ENCODE measurements at regions not wholly inside any gene's neighbourhood (a gene's known extent, or its start where the extent isn't known, plus 50 kb on each side); places are given as distances from the start of the nearest gene placed in this dataset.

DNA sequence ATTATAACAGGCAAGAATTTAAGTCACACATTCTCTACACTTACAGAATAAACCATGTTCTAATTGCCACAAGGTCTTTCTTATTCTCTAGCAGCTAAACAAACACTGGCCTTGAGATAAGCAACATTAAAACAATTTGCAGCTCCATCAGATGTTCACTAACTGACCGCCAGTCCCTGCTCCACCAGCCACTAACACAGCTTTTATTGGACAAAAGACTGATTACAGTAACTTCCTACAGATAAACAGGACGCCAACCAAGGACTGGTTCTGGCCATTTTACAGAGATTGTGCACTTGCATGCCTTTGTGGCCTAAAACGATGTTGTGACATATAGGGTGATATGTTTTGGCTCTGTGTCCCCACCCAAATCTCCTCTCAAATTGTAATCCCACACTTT lies 388.9 kb upstream of the LRRC4C start:
- H3K4me3 ChIP-seq (replicated peaks in 1 of 3; ENCODE audit: low read depth in 2 of 3, low read length in 3 of 3): no peak overlapping the region
- H4K20me1 ChIP-seq (ENCODE audit: insufficient read depth, low read length): no peaks in the 10 kb centered on the region
- intact Hi-C loops (cut with micrococcal nuclease): no loop called here
- peaks cover 4 to 6% of the 10 kb centered on the region in 2 donors for H3K9me3 ChIP-seq (replicated peaks in 1 of 2; ENCODE audit: control insufficient read depth in 1 of 2, insufficient read depth in 1 of 2, low read length in 2 of 2)
- no peak overlapping the region for H3K4me2 ChIP-seq (replicated peaks; ENCODE audit: extremely low read depth, low read length, poor library complexity, severe bottlenecking)
- no peak overlapping the region for H2AFZ ChIP-seq (ENCODE audit: insufficient read depth, low read depth, low read length, poor library complexity, severe bottlenecking)
- no peak overlapping the region for H3K27ac Mint-ChIP-seq
- no peaks in the 10 kb centered on the region for H3K36me3 ChIP-seq (replicated peaks in 1 of 2; ENCODE audit: control insufficient read depth in 1 of 2, insufficient read depth in 2 of 2, low read length in 2 of 2)
- no peaks in the 10 kb centered on the region for H3K79me2 ChIP-seq (ENCODE audit: insufficient read depth, low read length)
- H3K27me3 ChIP-seq (ENCODE audit: control insufficient read depth in 2 of 2, insufficient read depth in 2 of 2, low read length in 2 of 2): no peaks in the 10 kb centered on the region
- WGBS (ENCODE audit: insufficient coverage): 76% methylated on average over 1 of the region's 3 CpGs
- H3K9me3 Mint-ChIP-seq: peaks cover 2 to 7% (median 5%) of the 10 kb centered on the region in 7 donors
- H3K36me3 Mint-ChIP-seq: no peaks in the 10 kb centered on the region
- TF ChIP-seq, protein P1, sequence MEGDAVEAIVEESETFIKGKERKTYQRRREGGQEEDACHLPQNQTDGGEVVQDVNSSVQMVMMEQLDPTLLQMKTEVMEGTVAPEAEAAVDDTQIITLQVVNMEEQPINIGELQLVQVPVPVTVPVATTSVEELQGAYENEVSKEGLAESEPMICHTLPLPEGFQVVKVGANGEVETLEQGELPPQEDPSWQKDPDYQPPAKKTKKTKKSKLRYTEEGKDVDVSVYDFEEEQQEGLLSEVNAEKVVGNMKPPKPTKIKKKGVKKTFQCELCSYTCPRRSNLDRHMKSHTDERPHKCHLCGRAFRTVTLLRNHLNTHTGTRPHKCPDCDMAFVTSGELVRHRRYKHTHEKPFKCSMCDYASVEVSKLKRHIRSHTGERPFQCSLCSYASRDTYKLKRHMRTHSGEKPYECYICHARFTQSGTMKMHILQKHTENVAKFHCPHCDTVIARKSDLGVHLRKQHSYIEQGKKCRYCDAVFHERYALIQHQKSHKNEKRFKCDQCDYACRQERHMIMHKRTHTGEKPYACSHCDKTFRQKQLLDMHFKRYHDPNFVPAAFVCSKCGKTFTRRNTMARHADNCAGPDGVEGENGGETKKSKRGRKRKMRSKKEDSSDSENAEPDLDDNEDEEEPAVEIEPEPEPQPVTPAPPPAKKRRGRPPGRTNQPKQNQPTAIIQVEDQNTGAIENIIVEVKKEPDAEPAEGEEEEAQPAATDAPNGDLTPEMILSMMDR (IDR thresholded peaks at IDR 0.05): no peak
- no peak for DNase-seq
- H3K4me1 Mint-ChIP-seq: no peaks in the 10 kb centered on the region
- no peak overlapping the region for H3K27ac ChIP-seq (ENCODE audit: low read depth in 1 of 2, low read length in 2 of 2)
- no peaks in the 10 kb centered on the region for H3K27me3 Mint-ChIP-seq (ENCODE audit: low read depth in 3 of 3)
- no peak overlapping the region for H3K4me3 Mint-ChIP-seq
- no peaks in the 10 kb centered on the region for H3K4me1 ChIP-seq (ENCODE audit: control insufficient read depth in 1 of 2, insufficient read depth in 2 of 2, low read length in 2 of 2)
- no peak overlapping the region for H3K9ac ChIP-seq (ENCODE audit: insufficient read depth, low read length, poor library complexity, severe bottlenecking)

DNA sequence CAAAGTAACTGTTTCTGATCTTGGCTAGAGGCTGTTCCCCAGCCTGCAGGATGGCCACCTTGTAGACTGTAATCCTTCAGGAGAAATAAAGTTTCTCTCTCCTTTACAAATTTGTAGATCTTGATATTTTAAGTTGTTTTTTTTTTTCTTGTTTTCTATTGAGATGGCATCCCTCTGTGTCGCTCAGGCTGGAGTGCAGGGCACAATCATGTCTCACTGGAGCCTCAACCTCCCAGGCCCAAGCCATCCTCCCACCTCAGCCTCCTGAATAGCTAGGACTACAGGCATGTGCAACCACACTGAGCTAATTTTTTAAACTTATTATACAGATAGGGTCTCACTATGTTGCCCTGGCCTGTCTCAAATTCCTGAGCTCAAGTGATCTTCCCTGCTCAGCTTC lies 389.8 kb upstream of the LRRC4C start:
- TF ChIP-seq, protein P1 (IDR thresholded peaks at IDR 0.05): no peak
- H3K36me3 ChIP-seq (replicated peaks in 1 of 2; ENCODE audit: control insufficient read depth in 1 of 2, insufficient read depth in 2 of 2, low read length in 2 of 2): no peaks in the 10 kb centered on the region
- no peaks in the 10 kb centered on the region for H3K36me3 Mint-ChIP-seq
- H3K79me2 ChIP-seq (ENCODE audit: insufficient read depth, low read length): no peaks in the 10 kb centered on the region
- peaks cover 0 to 6% of the 10 kb centered on the region in 2 donors for H3K9me3 ChIP-seq (replicated peaks in 1 of 2; ENCODE audit: control insufficient read depth in 1 of 2, insufficient read depth in 1 of 2, low read length in 2 of 2)
- no peaks in the 10 kb centered on the region for H3K4me1 ChIP-seq (ENCODE audit: control insufficient read depth in 1 of 2, insufficient read depth in 2 of 2, low read length in 2 of 2)
- H3K9ac ChIP-seq (ENCODE audit: insufficient read depth, low read length, poor library complexity, severe bottlenecking): no peak overlapping the region
- intact Hi-C loops (cut with micrococcal nuclease): no loop called here
- no peak overlapping the region for H3K27ac Mint-ChIP-seq
- H4K20me1 ChIP-seq (ENCODE audit: insufficient read depth, low read length): no peaks in the 10 kb centered on the region
- no peaks in the 10 kb centered on the region for H3K4me1 Mint-ChIP-seq
- H3K4me3 ChIP-seq (replicated peaks in 1 of 3; ENCODE audit: low read depth in 2 of 3, low read length in 3 of 3): no peak overlapping the region
- peaks cover 2 to 6% (median 3%) of the 10 kb centered on the region in 7 donors for H3K9me3 Mint-ChIP-seq
- no peak overlapping the region for H3K4me2 ChIP-seq (replicated peaks; ENCODE audit: extremely low read depth, low read length, poor library complexity, severe bottlenecking)
- no peak for DNase-seq
- H3K27me3 Mint-ChIP-seq (ENCODE audit: low read depth in 3 of 3): no peaks in the 10 kb centered on the region
- H3K27me3 ChIP-seq (ENCODE audit: control insufficient read depth in 2 of 2, insufficient read depth in 2 of 2, low read length in 2 of 2): no peaks in the 10 kb centered on the region
- no peak overlapping the region for H3K4me3 Mint-ChIP-seq
- H3K27ac ChIP-seq (ENCODE audit: low read depth in 1 of 2, low read length in 2 of 2): no peak overlapping the region
- no CpG with 5 or more reads among the region's 1 CpG for WGBS (ENCODE audit: insufficient coverage)
- no peak overlapping the region for H2AFZ ChIP-seq (ENCODE audit: insufficient read depth, low read depth, low read length, poor library complexity, severe bottlenecking)
